Fibroblast of pulmonary artery (primary cell): ENCODE measurements at regions not wholly inside any gene's neighbourhood (a gene's known extent, or its start where the extent isn't known, plus 50 kb on each side); places are given as distances from the start of the nearest gene placed in this dataset.

Source experiments
- DNase-seq: peaks from one replicate; pipeline ENCODE4 v3.0.0-alpha.2; 2010; ENCODE audit warnings: low read depth
- H3K4me3 ChIP-seq: replicated peaks from 2 replicates; pipeline ENCODE4 v1.5.1; 2011; ENCODE audit warnings: low read depth, mild to moderate bottlenecking, control low read depth, low read length, moderate library complexity
- CTCF ChIP-seq: IDR thresholded peaks from 2 replicates; pipeline ENCODE4 v1.5.1; 2011; ENCODE audit warnings: mild to moderate bottlenecking, control low read depth, low read length, inconsistent platforms; ENCODE audit errors: missing control alignments

- no peak overlapping the region for H3K4me3 ChIP-seq
- DNase-seq: no peak
- TF ChIP-seq CTCF: no peak
Measured at GRCh38 chrX:9367421-9367820, 97.4 kb upstream of the TBL1X start.

GRCh38 chrX:9368262-9368661 is 96.6 kb upstream of the TBL1X start:
- DNase-seq: no peak
- no peak overlapping the region for H3K4me3 ChIP-seq
- TF ChIP-seq CTCF: no peak

- TF ChIP-seq CTCF: no peak
- H3K4me3 ChIP-seq: no peak overlapping the region
- peak; percentile 49 for DNase-seq
Measured at GRCh38 chrX:9369802-9370291, 95.0 kb upstream of the TBL1X start.

- H3K4me3 ChIP-seq: no peak overlapping the region
- TF ChIP-seq CTCF: no peak
- DNase-seq: peak; percentile 55
Measured at GRCh38 chrX:9370893-9371292, 94.0 kb upstream of the TBL1X start.

GRCh38 chrX:9372866-9373265 is 92.0 kb upstream of the TBL1X start:
- no peak overlapping the region for H3K4me3 ChIP-seq
- TF ChIP-seq CTCF: no peak
- no peak for DNase-seq

GRCh38 chrX:9373789-9374188 is 91.1 kb upstream of the TBL1X start:
- H3K4me3 ChIP-seq: no peak overlapping the region
- TF ChIP-seq CTCF: no peak
- DNase-seq: no peak

GRCh38 chrX:9374555-9374954 is 90.3 kb upstream of the TBL1X start:
- no peak for TF ChIP-seq CTCF
- H3K4me3 ChIP-seq: no peak overlapping the region
- no peak for DNase-seq
